Right atrium auricular region (tissue), 2 donors: ENCODE measurements at regions not wholly inside any gene's neighbourhood (a gene's known extent, or its start where the extent isn't known, plus 50 kb on each side); places are given as distances from the start of the nearest gene placed in this dataset.
A peak's percentile ranks its signal among the peaks of the same experiment; 100 is the strongest.

ENCODE experiments used
- DNase-seq: peaks from one replicate; pipeline ENCODE4 v3.0.0-alpha.2; 2019; ENCODE audit warnings: low spot score
- H3K27ac ChIP-seq, 2 donors: fragments of 200-600 bp; sonication (generic); 1 replicate in 1 of 2; 2 replicates in 1 of 2; pipeline ENCODE4 v1.5.1; 2016 to 2019
- H3K27me3 ChIP-seq, 2 donors: fragments of 200-600 bp; sonication (generic); one replicate each; pipeline versions ENCODE4 v1.5.1 to v1.6.0; 2017 to 2019
- H3K36me3 ChIP-seq: fragments of 200-600 bp; sonication (generic); one replicate; pipeline ENCODE4 v1.5.1; 2016
- H3K4me1 ChIP-seq, 2 donors: fragments of 200-600 bp; sonication (generic); one replicate each; pipeline versions ENCODE4 v1.5.1 to v1.6.0; 2017 to 2019
- H3K4me3 ChIP-seq, 2 donors: fragments of 200-600 bp; sonication (generic); 1 replicate in 1 of 2; 2 replicates in 1 of 2; pipeline ENCODE4 v1.5.1; 2017 to 2019; ENCODE audit warnings: mild to moderate bottlenecking in 1 of 2, moderate library complexity in 1 of 2
- H3K9me3 ChIP-seq, 2 donors: fragments of 200-600 bp; sonication (generic); one replicate each; pipeline ENCODE4 v1.5.1; 2019
- CTCF ChIP-seq, 2 donors: fragments of 200-600 bp; sonication (generic); IDR thresholded peaks; one replicate each; pipeline ENCODE4 v1.5.1; 2019; ENCODE audit warnings: antibody characterized with exemption in 2 of 2

GRCh38 chr12:24034894-24035293 lies 85.4 kb upstream of the SOX5 start:
- no peaks in the 10 kb centered on the region for H3K36me3 ChIP-seq
- no peak overlapping the region for H3K27ac ChIP-seq
- DNase-seq: no peak
- no peaks in the 10 kb centered on the region for H3K4me1 ChIP-seq
- no peak overlapping the region for H3K4me3 ChIP-seq
- no peaks in the 10 kb centered on the region for H3K27me3 ChIP-seq
- TF ChIP-seq CTCF (IDR thresholded peaks at IDR 0.05): no peak
- peaks cover 0 to 3% of the 10 kb centered on the region in 2 donors for H3K9me3 ChIP-seq

DNA sequence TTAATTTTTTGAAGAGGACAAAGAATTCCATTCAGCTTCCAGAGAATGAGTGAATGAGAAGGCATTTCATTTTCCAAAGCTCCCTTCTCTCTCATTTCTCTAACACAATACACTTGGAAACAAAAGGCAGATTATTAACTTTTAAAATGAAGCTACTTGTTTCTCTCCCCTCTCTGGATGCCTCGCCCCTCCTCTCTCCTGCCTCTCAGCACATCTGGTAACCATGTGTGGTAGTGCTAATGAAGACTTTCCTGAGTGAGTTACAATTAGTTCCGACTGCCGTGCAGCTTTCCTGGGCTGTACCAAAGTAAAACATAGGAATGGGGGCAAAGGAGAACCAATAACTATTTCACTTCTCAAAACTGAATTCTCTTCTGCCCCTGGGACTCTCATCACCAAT lies 84.7 kb upstream of the SOX5 start:
- no peak for DNase-seq
- Histone ChIP-seq H3K36me3 (no peaks in the 10 kb centered on the region), H3K4me1 (no peaks in the 10 kb centered on the region), H3K27ac (no peak overlapping the region), H3K27me3 (no peaks in the 10 kb centered on the region), H3K4me3 (no peak overlapping the region), H3K9me3 (peaks cover 0 to 3% of the 10 kb centered on the region in 2 donors)
- no peak for TF ChIP-seq CTCF (IDR thresholded peaks at IDR 0.05)

DNA sequence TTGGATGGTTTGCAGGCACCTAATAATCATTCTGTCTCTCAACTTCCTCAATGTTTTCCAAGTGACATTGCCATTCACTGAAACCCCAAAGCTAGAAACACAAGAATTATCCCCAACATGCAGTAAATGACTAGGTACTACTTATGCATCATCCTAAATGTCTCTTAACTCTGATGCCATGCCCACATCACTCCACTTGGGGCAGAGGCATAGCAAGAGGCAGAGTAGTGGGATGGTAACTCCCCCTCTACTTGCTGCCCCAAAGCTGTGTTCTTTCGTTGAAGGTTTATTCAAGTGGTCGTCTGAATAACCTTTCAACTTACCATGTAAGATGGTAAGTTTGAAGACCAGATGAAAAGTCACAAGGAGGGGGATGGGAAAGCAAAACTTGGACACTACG lies 77.9 kb upstream of the SOX5 start:
- Histone ChIP-seq H3K9me3 (peaks cover 0 to 3% of the 10 kb centered on the region in 2 donors), H3K27me3 (no peaks in the 10 kb centered on the region), H3K4me1 (no peaks in the 10 kb centered on the region), H3K4me3 (no peak overlapping the region), H3K36me3 (no peaks in the 10 kb centered on the region), H3K27ac (no peak overlapping the region)
- DNase-seq: no peak
- no peak for TF ChIP-seq CTCF (IDR thresholded peaks at IDR 0.05)

- H3K9me3 ChIP-seq: peaks cover 0 to 2% of the 10 kb centered on the region in 2 donors
- no peak overlapping the region for H3K4me3 ChIP-seq
- H3K4me1 ChIP-seq: no peaks in the 10 kb centered on the region
- peak in 1 of 2 donors; percentile 17 for TF ChIP-seq CTCF (IDR thresholded peaks at IDR 0.05)
- no peak for DNase-seq
- no peak overlapping the region for H3K27ac ChIP-seq
- no peaks in the 10 kb centered on the region for H3K27me3 ChIP-seq
- H3K36me3 ChIP-seq: no peaks in the 10 kb centered on the region
These were observed 75.8 kb upstream of the SOX5 start for GRCh38 chr12:24025153-24025798.

- Histone ChIP-seq H3K4me3 (no peak overlapping the region), H3K27ac (no peak overlapping the region), H3K9me3 (no peaks in the 10 kb centered on the region), H3K27me3 (no peaks in the 10 kb centered on the region), H3K36me3 (no peaks in the 10 kb centered on the region), H3K4me1 (no peaks in the 10 kb centered on the region)
- DNase-seq: no peak
- no peak for TF ChIP-seq CTCF (IDR thresholded peaks at IDR 0.05)
These were observed 73.6 kb upstream of the SOX5 start for GRCh38 chr12:24023081-24023480.

- Histone ChIP-seq H3K27ac (no peak overlapping the region), H3K27me3 (no peaks in the 10 kb centered on the region), H3K36me3 (no peaks in the 10 kb centered on the region), H3K4me1 (no peaks in the 10 kb centered on the region), H3K4me3 (no peak overlapping the region), H3K9me3 (no peaks in the 10 kb centered on the region)
- no peak for TF ChIP-seq CTCF (IDR thresholded peaks at IDR 0.05)
- no peak for DNase-seq
These were observed 71.7 kb upstream of the SOX5 start for GRCh38 chr12:24021164-24021502.
